GM23248 (cell line): ENCODE measurements at regions not wholly inside any gene's neighbourhood (a gene's known extent, or its start where the extent isn't known, plus 50 kb on each side); places are given as distances from the start of the nearest gene placed in this dataset.

ENCODE experiments used
- DNase-seq: peaks from one replicate; pipeline ENCODE4 v3.0.0-alpha.2; 2015
- H2AFZ ChIP-seq: fragments of 200-600 bp; sonication (generic); 2 replicates; pipeline ENCODE4 v1.6.1; 2016; ENCODE audit warnings: antibody characterized with exemption
- H3F3A ChIP-seq: fragments of 200-600 bp; sonication (generic); 2 replicates; pipeline ENCODE4 v1.6.1; 2016; ENCODE audit warnings: mild to moderate bottlenecking, antibody characterized with exemption, mixed run types; ENCODE audit not compliant: insufficient read depth
- H3K27ac ChIP-seq: fragments of 200-600 bp; sonication (generic); 2 replicates; pipeline ENCODE4 v1.5.1; 2016; ENCODE audit warnings: mild to moderate bottlenecking
- H3K27me3 ChIP-seq: fragments of 200-600 bp; sonication (generic); replicated peaks from 2 replicates; pipeline ENCODE4 v1.6.1; 2016; ENCODE audit warnings: mild to moderate bottlenecking; ENCODE audit not compliant: insufficient read depth
- H3K36me3 ChIP-seq: fragments of 200-600 bp; sonication (generic); 2 replicates; pipeline ENCODE4 v1.6.1; 2016; ENCODE audit warnings: low read depth, mild to moderate bottlenecking
- H3K4me1 ChIP-seq: fragments of 200-600 bp; sonication (generic); 2 replicates; pipeline ENCODE4 v1.6.1; 2016; ENCODE audit warnings: mild to moderate bottlenecking; ENCODE audit not compliant: insufficient read depth
- H3K4me2 ChIP-seq: fragments of 200-600 bp; sonication (generic); one replicate; pipeline ENCODE4 v1.6.1; 2016; ENCODE audit warnings: mild to moderate bottlenecking; ENCODE audit not compliant: unreplicated experiment
- H3K4me3 ChIP-seq: fragments of 200-600 bp; sonication (generic); 2 replicates; pipeline ENCODE4 v1.5.1; 2016; ENCODE audit warnings: mild to moderate bottlenecking
- H3K79me2 ChIP-seq: fragments of 200-600 bp; sonication (generic); 2 replicates; pipeline ENCODE4 v1.6.1; 2016; ENCODE audit warnings: mild to moderate bottlenecking; ENCODE audit not compliant: insufficient read depth
- H3K9ac ChIP-seq: fragments of 200-600 bp; sonication (generic); 2 replicates; pipeline ENCODE4 v1.6.1; 2016; ENCODE audit warnings: mild to moderate bottlenecking
- H3K9me2 ChIP-seq: fragments of 200-600 bp; sonication (generic); 2 replicates; pipeline ENCODE4 v1.6.1; 2016; ENCODE audit warnings: mixed run types, mild to moderate bottlenecking, moderate library complexity; ENCODE audit not compliant: insufficient read depth
- H3K9me3 ChIP-seq: fragments of 200-600 bp; sonication (generic); one replicate; pipeline ENCODE4 v1.6.1; 2017; ENCODE audit warnings: low read depth
- H4K20me1 ChIP-seq: fragments of 200-600 bp; sonication (generic); 2 replicates; pipeline ENCODE4 v1.6.0; 2016; ENCODE audit not compliant: insufficient read depth
- EZH2 ChIP-seq: fragments of 200-600 bp; sonication (generic); IDR thresholded peaks from 2 replicates; pipeline ENCODE4 v1.6.1; 2018; ENCODE audit warnings: antibody characterized with exemption, mild to moderate bottlenecking; ENCODE audit not compliant: insufficient read depth, poor library complexity, severe bottlenecking
- EZH2phosphoT487 ChIP-seq: fragments of 200-600 bp; sonication (generic); IDR thresholded peaks from 2 replicates; pipeline ENCODE4 v1.6.1; 2018; ENCODE audit warnings: antibody characterized with exemption, moderate library complexity, mild to moderate bottlenecking, low read depth; ENCODE audit not compliant: insufficient read depth
- WGBS, 2 experiments: methylation state at CpG; one replicate each; pipeline ENCODE4 v1.1.6; 2015 to 2017; ENCODE audit warnings: low lambda C conversion rate in 2 of 2, low coverage in 1 of 2; ENCODE audit errors: missing lambda C conversion rate in 2 of 2; 5-methylcytosine and 5-hydroxymethylcytosine counted together
- in situ Hi-C: fragments of 300-500 bp; cut with MboI; formaldehyde crosslinking; loops from 2 replicates; pipeline ENCODE4 v1.15.0; 2020

- Histone ChIP-seq H3F3A (no peaks in the 10 kb centered on the region), H3K9me2 (no peaks in the 10 kb centered on the region), H3K27me3 (peaks cover 43% of the 10 kb centered on the region), H3K4me3 (no peak overlapping the region), H3K4me1 (no peaks in the 10 kb centered on the region), H2AFZ (no peak overlapping the region), H3K27ac (no peak overlapping the region), H3K9ac (no peak overlapping the region), H4K20me1 (no peaks in the 10 kb centered on the region), H3K4me2 (no peak overlapping the region), H3K79me2 (no peaks in the 10 kb centered on the region), H3K9me3 (no peaks in the 10 kb centered on the region), H3K36me3 (no peaks in the 10 kb centered on the region)
- TF ChIP-seq EZH2, result no peak
- no peak for TF ChIP-seq EZH2phosphoT487
- WGBS, 2 experiments, result 45 to 67% methylated on average over 5 of the region's 5 CpGs
- in situ Hi-C loops, result no loop called here
- DNase-seq, result no peak
Measured at GRCh38 chr1:228825840-228826484, 90.7 kb downstream of the RHOU start.

- no peak overlapping the region for H3K4me3 ChIP-seq
- no peaks in the 10 kb centered on the region for H3K79me2 ChIP-seq
- no peak for DNase-seq
- no peaks in the 10 kb centered on the region for H3K9me3 ChIP-seq
- TF ChIP-seq EZH2 (no peak), EZH2phosphoT487 (no peak)
- H3K9me2 ChIP-seq, result no peaks in the 10 kb centered on the region
- peaks cover 43% of the 10 kb centered on the region for H3K27me3 ChIP-seq
- no peaks in the 10 kb centered on the region for H3K4me1 ChIP-seq
- H3K27ac ChIP-seq, result no peak overlapping the region
- in situ Hi-C loops, result no loop called here
- no peak overlapping the region for H3K9ac ChIP-seq
- no peak overlapping the region for H2AFZ ChIP-seq
- H3K4me2 ChIP-seq, result no peak overlapping the region
- H3K36me3 ChIP-seq, result no peaks in the 10 kb centered on the region
- H4K20me1 ChIP-seq, result no peaks in the 10 kb centered on the region
- no peaks in the 10 kb centered on the region for H3F3A ChIP-seq
- 7 to 10% methylated on average over 3 of the region's 3 CpGs for WGBS, 2 experiments
Measured at GRCh38 chr1:228827019-228827418, 91.7 kb downstream of the RHOU start.

- Histone ChIP-seq H3K4me1 (no peaks in the 10 kb centered on the region), H3K4me3 (no peak overlapping the region), H3K9me3 (no peaks in the 10 kb centered on the region), H3K9ac (no peak overlapping the region), H3K4me2 (no peak overlapping the region), H2AFZ (no peak overlapping the region), H4K20me1 (no peaks in the 10 kb centered on the region), H3F3A (no peaks in the 10 kb centered on the region), H3K79me2 (no peaks in the 10 kb centered on the region), H3K36me3 (no peaks in the 10 kb centered on the region), H3K27ac (no peak overlapping the region), H3K9me2 (no peaks in the 10 kb centered on the region), H3K27me3 (peaks cover 43% of the 10 kb centered on the region)
- in situ Hi-C loops, result no loop called here
- no peak for TF ChIP-seq EZH2phosphoT487
- TF ChIP-seq EZH2, result no peak
- no peak for DNase-seq
Measured at GRCh38 chr1:228828151-228828550, 92.9 kb downstream of the RHOU start.

- Histone ChIP-seq H3K9me2 (no peaks in the 10 kb centered on the region), H3K4me2 (no peak overlapping the region), H3K79me2 (no peaks in the 10 kb centered on the region), H3K27ac (no peak overlapping the region), H3K9me3 (no peaks in the 10 kb centered on the region), H2AFZ (no peak overlapping the region), H3K36me3 (no peaks in the 10 kb centered on the region), H3F3A (no peaks in the 10 kb centered on the region), H3K4me3 (no peak overlapping the region), H4K20me1 (no peaks in the 10 kb centered on the region), H3K27me3 (peaks cover 42% of the 10 kb centered on the region), H3K4me1 (no peaks in the 10 kb centered on the region), H3K9ac (no peak overlapping the region)
- no peak for DNase-seq
- WGBS, 2 experiments, result 81 to 82% methylated on average over 14 of the region's 14 CpGs
- TF ChIP-seq EZH2, result no peak
- TF ChIP-seq EZH2phosphoT487, result no peak
- in situ Hi-C loops, result no loop called here
Measured at GRCh38 chr1:228830185-228830953, 95.1 kb downstream of the RHOU start.
